ENCODE measurements at regions not wholly inside any gene's neighbourhood (a gene's known extent, or its start where the extent isn't known, plus 50 kb on each side); places are given as distances from the start of the nearest gene placed in this dataset.

- Histone ChIP-seq H3K4me3 (no peak overlapping the region), H3K9me3 (no peaks in the 10 kb centered on the region), H3K36me3 (replicated peaks) (no peaks in the 10 kb centered on the region), H3K27me3 (ENCODE audit: low read depth) (no peaks in the 10 kb centered on the region), H3K4me1 (no peaks in the 10 kb centered on the region)
- in situ Hi-C loops (cut with MboI; ENCODE audit: low sequenced_read_pairs) = no loop called here
- no peak for DNase-seq (ENCODE audit: low spot score in 2 of 2)
Observed at GRCh38 chr3:72397586-72397985, 450.7 kb downstream of the SHQ1 start.

GRCh38 chr3:72396899-72397298, 451.3 kb downstream of the SHQ1 start:
- H3K27me3 ChIP-seq (ENCODE audit: low read depth) = no peaks in the 10 kb centered on the region
- H3K4me1 ChIP-seq = peaks cover under 1% of the 10 kb centered on the region; the same call in 1 of the 2 replicates
- H3K4me3 ChIP-seq = no peak overlapping the region
- DNase-seq (ENCODE audit: low spot score in 2 of 2) = no peak
- no peaks in the 10 kb centered on the region for H3K9me3 ChIP-seq
- in situ Hi-C loops (cut with MboI; ENCODE audit: low sequenced_read_pairs) = no loop called here
- H3K36me3 ChIP-seq (replicated peaks) = no peaks in the 10 kb centered on the region

- Histone ChIP-seq H3K27me3 (ENCODE audit: low read depth) (no peaks in the 10 kb centered on the region), H3K4me3 (no peak overlapping the region), H3K9me3 (no peaks in the 10 kb centered on the region), H3K4me1 (peaks cover 7% of the 10 kb centered on the region), H3K36me3 (replicated peaks) (no peaks in the 10 kb centered on the region)
- no peak for DNase-seq (ENCODE audit: low spot score in 2 of 2)
- in situ Hi-C loops (cut with MboI; ENCODE audit: low sequenced_read_pairs) = no loop called here
Observed at GRCh38 chr3:72395776-72396311, 452.4 kb downstream of the SHQ1 start.

GRCh38 chr3:72393455-72393854, 454.8 kb downstream of the SHQ1 start:
- Histone ChIP-seq H3K36me3 (replicated peaks) (no peaks in the 10 kb centered on the region), H3K27me3 (ENCODE audit: low read depth) (no peaks in the 10 kb centered on the region), H3K4me1 (peaks cover 11% of the 10 kb centered on the region), H3K4me3 (no peak overlapping the region), H3K9me3 (no peaks in the 10 kb centered on the region)
- DNase-seq (ENCODE audit: low spot score in 2 of 2) = no peak
- in situ Hi-C loops (cut with MboI; ENCODE audit: low sequenced_read_pairs) = no loop called here

- DNase-seq (ENCODE audit: low spot score in 2 of 2) = no peak
- Histone ChIP-seq H3K4me1 (peaks cover 16% of the 10 kb centered on the region), H3K4me3 (no peak overlapping the region), H3K9me3 (no peaks in the 10 kb centered on the region), H3K36me3 (replicated peaks) (no peaks in the 10 kb centered on the region), H3K27me3 (ENCODE audit: low read depth) (no peaks in the 10 kb centered on the region)
- in situ Hi-C loops (cut with MboI; ENCODE audit: low sequenced_read_pairs) = no loop called here
Observed at GRCh38 chr3:72391659-72392058, 456.6 kb downstream of the SHQ1 start.

GRCh38 chr3:72390841-72391240, 457.4 kb downstream of the SHQ1 start:
- H3K27me3 ChIP-seq (ENCODE audit: low read depth) = no peaks in the 10 kb centered on the region
- H3K36me3 ChIP-seq (replicated peaks) = no peaks in the 10 kb centered on the region
- peaks cover 19% of the 10 kb centered on the region for H3K4me1 ChIP-seq

GRCh38 chr3:72388644-72389043, 459.6 kb downstream of the SHQ1 start:
- H3K9me3 ChIP-seq = no peaks in the 10 kb centered on the region
- in situ Hi-C loops (cut with MboI; ENCODE audit: low sequenced_read_pairs) = no loop called here
- no peak overlapping the region for H3K4me3 ChIP-seq
- no peaks in the 10 kb centered on the region for H3K36me3 ChIP-seq (replicated peaks)
- H3K4me1 ChIP-seq = peaks cover 30% of the 10 kb centered on the region
- no peaks in the 10 kb centered on the region for H3K27me3 ChIP-seq (ENCODE audit: low read depth)
- no peak for DNase-seq (ENCODE audit: low spot score in 2 of 2)

More at GRCh38 chr3:72390841-72391240, 457.4 kb downstream of the SHQ1 start:
- DNase-seq (ENCODE audit: low spot score in 2 of 2) = peak in 1 of 2 experiments; percentile 30
- Histone ChIP-seq H3K9me3 (no peaks in the 10 kb centered on the region), H3K4me3 (no peak overlapping the region)
- in situ Hi-C loops (cut with MboI; ENCODE audit: low sequenced_read_pairs) = no loop called here

GRCh38 chr3:72388117-72388516, 460.1 kb downstream of the SHQ1 start:
- no peak overlapping the region for H3K4me3 ChIP-seq
- in situ Hi-C loops (cut with MboI; ENCODE audit: low sequenced_read_pairs) = no loop called here
- DNase-seq (ENCODE audit: low spot score in 2 of 2) = no peak
- no peaks in the 10 kb centered on the region for H3K9me3 ChIP-seq
- peaks cover 30% of the 10 kb centered on the region for H3K4me1 ChIP-seq
- no peaks in the 10 kb centered on the region for H3K27me3 ChIP-seq (ENCODE audit: low read depth)
- no peaks in the 10 kb centered on the region for H3K36me3 ChIP-seq (replicated peaks)

GRCh38 chr3:72386327-72387000, 461.8 kb downstream of the SHQ1 start:
- no peaks in the 10 kb centered on the region for H3K27me3 ChIP-seq (ENCODE audit: low read depth)
- no peaks in the 10 kb centered on the region for H3K36me3 ChIP-seq (replicated peaks)
- peak; percentile 33 to 54 for DNase-seq (ENCODE audit: low spot score in 2 of 2)
- peaks cover 26% of the 10 kb centered on the region for H3K4me1 ChIP-seq
- in situ Hi-C loops (cut with MboI; ENCODE audit: low sequenced_read_pairs) = no loop called here
- H3K9me3 ChIP-seq = no peaks in the 10 kb centered on the region
- no peak overlapping the region for H3K4me3 ChIP-seq

- peaks cover 31% of the 10 kb centered on the region for H3K4me1 ChIP-seq
- no peaks in the 10 kb centered on the region for H3K36me3 ChIP-seq (replicated peaks)
- H3K27me3 ChIP-seq (ENCODE audit: low read depth) = no peaks in the 10 kb centered on the region
- no peak overlapping the region for H3K4me3 ChIP-seq
- no peak for DNase-seq (ENCODE audit: low spot score in 2 of 2)
- in situ Hi-C loops (cut with MboI; ENCODE audit: low sequenced_read_pairs) = no loop called here
- H3K9me3 ChIP-seq = no peaks in the 10 kb centered on the region
Observed at GRCh38 chr3:72385167-72385566, 463.1 kb downstream of the SHQ1 start.

- in situ Hi-C loops (cut with MboI; ENCODE audit: low sequenced_read_pairs) = no loop called here
- Histone ChIP-seq H3K4me1 (peaks cover 32% of the 10 kb centered on the region), H3K9me3 (no peaks in the 10 kb centered on the region), H3K36me3 (replicated peaks) (no peaks in the 10 kb centered on the region), H3K27me3 (ENCODE audit: low read depth) (no peaks in the 10 kb centered on the region), H3K4me3 (no peak overlapping the region)
- DNase-seq (ENCODE audit: low spot score in 2 of 2) = no peak
Observed at GRCh38 chr3:72384602-72385001, 463.6 kb downstream of the SHQ1 start.

GRCh38 chr3:72383883-72384282, 464.4 kb downstream of the SHQ1 start:
- Histone ChIP-seq H3K27me3 (ENCODE audit: low read depth) (no peaks in the 10 kb centered on the region), H3K9me3 (no peaks in the 10 kb centered on the region), H3K36me3 (replicated peaks) (peaks cover 2% of the 10 kb centered on the region), H3K4me1 (peaks cover 39% of the 10 kb centered on the region), H3K4me3 (no peak overlapping the region)
- DNase-seq (ENCODE audit: low spot score in 2 of 2) = no peak
- in situ Hi-C loops (cut with MboI; ENCODE audit: low sequenced_read_pairs) = no loop called here

GRCh38 chr3:72383230-72383629, 465.0 kb downstream of the SHQ1 start:
- H3K4me1 ChIP-seq = peaks cover 39% of the 10 kb centered on the region
- no peaks in the 10 kb centered on the region for H3K27me3 ChIP-seq (ENCODE audit: low read depth)
- in situ Hi-C loops (cut with MboI; ENCODE audit: low sequenced_read_pairs) = no loop called here
- H3K36me3 ChIP-seq (replicated peaks) = peaks cover 8% of the 10 kb centered on the region
- no peak for DNase-seq (ENCODE audit: low spot score in 2 of 2)
- no peak overlapping the region for H3K4me3 ChIP-seq
- no peaks in the 10 kb centered on the region for H3K9me3 ChIP-seq

- H3K4me1 ChIP-seq = peaks cover 39% of the 10 kb centered on the region
- no peaks in the 10 kb centered on the region for H3K9me3 ChIP-seq
- in situ Hi-C loops (cut with MboI; ENCODE audit: low sequenced_read_pairs) = no loop called here
- H3K4me3 ChIP-seq = no peak overlapping the region
- DNase-seq (ENCODE audit: low spot score in 2 of 2) = no peak
- peaks cover 12% of the 10 kb centered on the region for H3K36me3 ChIP-seq (replicated peaks)
- H3K27me3 ChIP-seq (ENCODE audit: low read depth) = no peaks in the 10 kb centered on the region
Observed at GRCh38 chr3:72382460-72382859, 465.8 kb downstream of the SHQ1 start.

GRCh38 chr3:72381584-72381983, 466.7 kb downstream of the SHQ1 start:
- DNase-seq (ENCODE audit: low spot score in 2 of 2) = no peak
- Histone ChIP-seq H3K4me1 (peaks cover 34% of the 10 kb centered on the region), H3K9me3 (no peaks in the 10 kb centered on the region), H3K4me3 (no peak overlapping the region), H3K27me3 (ENCODE audit: low read depth) (no peaks in the 10 kb centered on the region), H3K36me3 (replicated peaks) (peaks cover 17% of the 10 kb centered on the region)
- in situ Hi-C loops (cut with MboI; ENCODE audit: low sequenced_read_pairs) = no loop called here
